ENCODE measurements at regions not wholly inside any gene's neighbourhood (a gene's known extent, or its start where the extent isn't known, plus 50 kb on each side); places are given as distances from the start of the nearest gene placed in this dataset.

- Histone ChIP-seq H3K4me1 (ENCODE audit: low read length) (no peaks in the 10 kb centered on the region), H3K79me2 (ENCODE audit: low read length) (no peaks in the 10 kb centered on the region), H3K36me3 (replicated peaks; ENCODE audit: insufficient read depth, low read length) (no peaks in the 10 kb centered on the region), H3F3A (ENCODE audit: insufficient read depth, low read length) (no peaks in the 10 kb centered on the region), H2AFZ (ENCODE audit: low read length) (no peak overlapping the region), H3K9me2 (replicated peaks; ENCODE audit: insufficient read depth, low read length) (no peaks in the 10 kb centered on the region), H3K4me3 (ENCODE audit: low read length) (no peak overlapping the region), H4K20me1 (ENCODE audit: insufficient read depth, low read length) (no peaks in the 10 kb centered on the region), H3K27ac (ENCODE audit: low read length) (no peak overlapping the region), H3K9ac (ENCODE audit: low read length) (no peak overlapping the region), H3K27me3 (replicated peaks; ENCODE audit: insufficient read depth, low read length) (no peaks in the 10 kb centered on the region), H3K9me3 (replicated peaks; ENCODE audit: insufficient read depth, low read length) (no peaks in the 10 kb centered on the region), H3K4me2 (ENCODE audit: low read depth, low read length) (no peak overlapping the region)
- TF ChIP-seq EZH2 (optimal IDR thresholded peaks at IDR 0.05; ENCODE audit: low read depth, low read length) = no peak
- TF ChIP-seq, protein P1, sequence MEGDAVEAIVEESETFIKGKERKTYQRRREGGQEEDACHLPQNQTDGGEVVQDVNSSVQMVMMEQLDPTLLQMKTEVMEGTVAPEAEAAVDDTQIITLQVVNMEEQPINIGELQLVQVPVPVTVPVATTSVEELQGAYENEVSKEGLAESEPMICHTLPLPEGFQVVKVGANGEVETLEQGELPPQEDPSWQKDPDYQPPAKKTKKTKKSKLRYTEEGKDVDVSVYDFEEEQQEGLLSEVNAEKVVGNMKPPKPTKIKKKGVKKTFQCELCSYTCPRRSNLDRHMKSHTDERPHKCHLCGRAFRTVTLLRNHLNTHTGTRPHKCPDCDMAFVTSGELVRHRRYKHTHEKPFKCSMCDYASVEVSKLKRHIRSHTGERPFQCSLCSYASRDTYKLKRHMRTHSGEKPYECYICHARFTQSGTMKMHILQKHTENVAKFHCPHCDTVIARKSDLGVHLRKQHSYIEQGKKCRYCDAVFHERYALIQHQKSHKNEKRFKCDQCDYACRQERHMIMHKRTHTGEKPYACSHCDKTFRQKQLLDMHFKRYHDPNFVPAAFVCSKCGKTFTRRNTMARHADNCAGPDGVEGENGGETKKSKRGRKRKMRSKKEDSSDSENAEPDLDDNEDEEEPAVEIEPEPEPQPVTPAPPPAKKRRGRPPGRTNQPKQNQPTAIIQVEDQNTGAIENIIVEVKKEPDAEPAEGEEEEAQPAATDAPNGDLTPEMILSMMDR (IDR thresholded peaks at IDR 0.05; ENCODE audit: low read length) = no peak
- no peak for TF ChIP-seq EZH2phosphoT487 (IDR thresholded peaks at IDR 0.05; ENCODE audit: low read length)
- no peak for DNase-seq
Measured at GRCh38 chr4:125727931-125728330, 413.2 kb downstream of the FAT4 start.

DNA sequence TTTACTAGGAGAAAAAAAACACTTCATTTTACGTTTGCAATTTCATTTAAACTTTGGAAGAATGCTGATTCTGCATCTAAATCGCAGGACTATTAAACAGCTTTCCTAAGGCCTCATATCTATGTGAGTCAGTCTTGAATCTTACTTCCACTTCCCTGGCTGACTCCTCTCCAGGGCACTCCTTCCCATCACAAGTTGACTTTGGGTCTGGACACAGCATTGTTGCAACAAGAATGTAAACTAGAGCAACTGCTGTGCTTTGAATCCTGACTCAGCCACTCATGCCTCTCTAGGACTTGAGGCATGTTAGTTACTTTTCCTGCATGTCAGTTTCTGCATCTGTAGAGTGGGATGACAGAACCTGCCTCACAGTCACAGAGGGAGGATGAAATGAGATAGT lies 413.8 kb downstream of the FAT4 start:
- Histone ChIP-seq H3K4me3 (ENCODE audit: low read length) (no peak overlapping the region), H3K27me3 (replicated peaks; ENCODE audit: insufficient read depth, low read length) (no peaks in the 10 kb centered on the region), H3K4me2 (ENCODE audit: low read depth, low read length) (no peak overlapping the region), H2AFZ (ENCODE audit: low read length) (no peak overlapping the region), H4K20me1 (ENCODE audit: insufficient read depth, low read length) (no peaks in the 10 kb centered on the region), H3K4me1 (ENCODE audit: low read length) (no peaks in the 10 kb centered on the region), H3K9ac (ENCODE audit: low read length) (no peak overlapping the region), H3K36me3 (replicated peaks; ENCODE audit: insufficient read depth, low read length) (no peaks in the 10 kb centered on the region), H3K9me3 (replicated peaks; ENCODE audit: insufficient read depth, low read length) (no peaks in the 10 kb centered on the region), H3F3A (ENCODE audit: insufficient read depth, low read length) (no peaks in the 10 kb centered on the region), H3K9me2 (replicated peaks; ENCODE audit: insufficient read depth, low read length) (no peaks in the 10 kb centered on the region), H3K79me2 (ENCODE audit: low read length) (no peaks in the 10 kb centered on the region), H3K27ac (ENCODE audit: low read length) (no peak overlapping the region)
- no peak for DNase-seq
- TF ChIP-seq EZH2phosphoT487 (IDR thresholded peaks at IDR 0.05; ENCODE audit: low read length) (no peak), EZH2 (optimal IDR thresholded peaks at IDR 0.05; ENCODE audit: low read depth, low read length) (no peak)
- TF ChIP-seq, protein P1 (IDR thresholded peaks at IDR 0.05; ENCODE audit: low read length) = no peak

DNA sequence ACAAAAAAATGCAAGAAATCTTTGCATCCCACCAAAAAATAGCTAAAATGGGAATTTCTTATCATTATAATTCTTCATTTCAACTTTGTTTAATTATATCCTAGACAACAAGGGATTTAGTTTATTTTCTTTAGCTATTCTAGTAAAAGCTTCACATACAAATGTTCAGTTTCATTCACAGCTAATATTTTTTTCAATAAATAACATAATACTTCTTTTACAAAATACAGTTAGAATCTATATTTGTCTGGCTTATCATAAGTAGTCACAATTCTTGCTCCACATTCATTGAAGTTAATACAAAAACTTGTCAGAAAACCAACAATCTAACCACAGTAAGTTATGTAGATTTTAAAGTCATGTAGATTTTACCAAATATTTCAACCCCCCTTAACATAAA lies 414.4 kb downstream of the FAT4 start:
- Histone ChIP-seq H3K79me2 (ENCODE audit: low read length) (no peaks in the 10 kb centered on the region), H2AFZ (ENCODE audit: low read length) (no peak overlapping the region), H4K20me1 (ENCODE audit: insufficient read depth, low read length) (no peaks in the 10 kb centered on the region), H3K4me3 (ENCODE audit: low read length) (no peak overlapping the region), H3K9ac (ENCODE audit: low read length) (no peak overlapping the region), H3K4me1 (ENCODE audit: low read length) (no peaks in the 10 kb centered on the region), H3K9me3 (replicated peaks; ENCODE audit: insufficient read depth, low read length) (no peaks in the 10 kb centered on the region), H3K27ac (ENCODE audit: low read length) (no peak overlapping the region), H3K9me2 (replicated peaks; ENCODE audit: insufficient read depth, low read length) (no peaks in the 10 kb centered on the region), H3K36me3 (replicated peaks; ENCODE audit: insufficient read depth, low read length) (no peaks in the 10 kb centered on the region), H3K27me3 (replicated peaks; ENCODE audit: insufficient read depth, low read length) (no peaks in the 10 kb centered on the region), H3K4me2 (ENCODE audit: low read depth, low read length) (no peak overlapping the region), H3F3A (ENCODE audit: insufficient read depth, low read length) (no peaks in the 10 kb centered on the region)
- DNase-seq = no peak
- no peak for TF ChIP-seq EZH2 (optimal IDR thresholded peaks at IDR 0.05; ENCODE audit: low read depth, low read length)

GRCh38 chr4:125732632-125733031 lies 417.9 kb downstream of the FAT4 start:
- Histone ChIP-seq H3K9ac (ENCODE audit: low read length) (no peak overlapping the region), H3K27me3 (replicated peaks; ENCODE audit: insufficient read depth, low read length) (no peaks in the 10 kb centered on the region), H3K4me2 (ENCODE audit: low read depth, low read length) (no peak overlapping the region), H3K4me1 (ENCODE audit: low read length) (no peaks in the 10 kb centered on the region), H3K4me3 (ENCODE audit: low read length) (no peak overlapping the region), H4K20me1 (ENCODE audit: insufficient read depth, low read length) (no peaks in the 10 kb centered on the region), H3K36me3 (replicated peaks; ENCODE audit: insufficient read depth, low read length) (no peaks in the 10 kb centered on the region), H2AFZ (ENCODE audit: low read length) (no peak overlapping the region), H3K79me2 (ENCODE audit: low read length) (no peaks in the 10 kb centered on the region), H3F3A (ENCODE audit: insufficient read depth, low read length) (no peaks in the 10 kb centered on the region), H3K9me3 (replicated peaks; ENCODE audit: insufficient read depth, low read length) (no peaks in the 10 kb centered on the region), H3K27ac (ENCODE audit: low read length) (no peak overlapping the region), H3K9me2 (replicated peaks; ENCODE audit: insufficient read depth, low read length) (no peaks in the 10 kb centered on the region)
- no peak for DNase-seq
- TF ChIP-seq, protein P1 (IDR thresholded peaks at IDR 0.05; ENCODE audit: low read length) = no peak
- no peak for TF ChIP-seq EZH2 (optimal IDR thresholded peaks at IDR 0.05; ENCODE audit: low read depth, low read length)
- no peak for TF ChIP-seq EZH2phosphoT487 (IDR thresholded peaks at IDR 0.05; ENCODE audit: low read length)
